ENCODE measurements at regions not wholly inside any gene's neighbourhood (a gene's known extent, or its start where the extent isn't known, plus 50 kb on each side); places are given as distances from the start of the nearest gene placed in this dataset.

DNA sequence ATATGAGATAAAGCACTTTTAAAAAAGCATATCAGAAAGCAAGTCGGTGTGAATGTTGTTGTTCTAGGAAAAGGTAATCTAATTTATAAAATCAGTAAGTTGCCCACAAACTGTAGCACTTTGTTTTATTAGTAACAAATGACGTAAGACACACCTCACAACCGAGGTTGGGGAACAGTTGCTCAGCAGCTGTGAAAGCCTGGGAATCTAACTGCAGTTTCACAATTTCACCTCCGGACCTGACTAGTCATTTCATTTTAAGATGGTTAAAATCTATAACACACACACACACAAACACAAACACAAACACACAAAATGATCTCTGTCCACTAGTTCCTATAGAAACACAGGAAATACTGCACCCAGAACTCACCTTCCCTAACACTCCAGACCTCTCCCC lies 406.7 kb upstream of the NR2F2 start:
- no peak for TF ChIP-seq ZFX (IDR thresholded peaks at IDR 0.05; ENCODE audit: borderline replicate concordance)
- TF ChIP-seq, protein P1, sequence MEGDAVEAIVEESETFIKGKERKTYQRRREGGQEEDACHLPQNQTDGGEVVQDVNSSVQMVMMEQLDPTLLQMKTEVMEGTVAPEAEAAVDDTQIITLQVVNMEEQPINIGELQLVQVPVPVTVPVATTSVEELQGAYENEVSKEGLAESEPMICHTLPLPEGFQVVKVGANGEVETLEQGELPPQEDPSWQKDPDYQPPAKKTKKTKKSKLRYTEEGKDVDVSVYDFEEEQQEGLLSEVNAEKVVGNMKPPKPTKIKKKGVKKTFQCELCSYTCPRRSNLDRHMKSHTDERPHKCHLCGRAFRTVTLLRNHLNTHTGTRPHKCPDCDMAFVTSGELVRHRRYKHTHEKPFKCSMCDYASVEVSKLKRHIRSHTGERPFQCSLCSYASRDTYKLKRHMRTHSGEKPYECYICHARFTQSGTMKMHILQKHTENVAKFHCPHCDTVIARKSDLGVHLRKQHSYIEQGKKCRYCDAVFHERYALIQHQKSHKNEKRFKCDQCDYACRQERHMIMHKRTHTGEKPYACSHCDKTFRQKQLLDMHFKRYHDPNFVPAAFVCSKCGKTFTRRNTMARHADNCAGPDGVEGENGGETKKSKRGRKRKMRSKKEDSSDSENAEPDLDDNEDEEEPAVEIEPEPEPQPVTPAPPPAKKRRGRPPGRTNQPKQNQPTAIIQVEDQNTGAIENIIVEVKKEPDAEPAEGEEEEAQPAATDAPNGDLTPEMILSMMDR (IDR thresholded peaks at IDR 0.05): no peak
- no peak overlapping the region for H3K27ac ChIP-seq

- no peak overlapping the region for H3K27ac ChIP-seq
- no peak for TF ChIP-seq ZFX (IDR thresholded peaks at IDR 0.05; ENCODE audit: borderline replicate concordance)
- TF ChIP-seq, protein P1 (IDR thresholded peaks at IDR 0.05): no peak
Observed at GRCh38 chr15:95928822-95929221, 401.7 kb upstream of the NR2F2 start.

- H3K27ac ChIP-seq: no peak overlapping the region
- TF ChIP-seq, protein P1 (IDR thresholded peaks at IDR 0.05): no peak
- no peak for TF ChIP-seq ZFX (IDR thresholded peaks at IDR 0.05; ENCODE audit: borderline replicate concordance)
Observed at GRCh38 chr15:95929232-95929846, 401.2 kb upstream of the NR2F2 start.

DNA sequence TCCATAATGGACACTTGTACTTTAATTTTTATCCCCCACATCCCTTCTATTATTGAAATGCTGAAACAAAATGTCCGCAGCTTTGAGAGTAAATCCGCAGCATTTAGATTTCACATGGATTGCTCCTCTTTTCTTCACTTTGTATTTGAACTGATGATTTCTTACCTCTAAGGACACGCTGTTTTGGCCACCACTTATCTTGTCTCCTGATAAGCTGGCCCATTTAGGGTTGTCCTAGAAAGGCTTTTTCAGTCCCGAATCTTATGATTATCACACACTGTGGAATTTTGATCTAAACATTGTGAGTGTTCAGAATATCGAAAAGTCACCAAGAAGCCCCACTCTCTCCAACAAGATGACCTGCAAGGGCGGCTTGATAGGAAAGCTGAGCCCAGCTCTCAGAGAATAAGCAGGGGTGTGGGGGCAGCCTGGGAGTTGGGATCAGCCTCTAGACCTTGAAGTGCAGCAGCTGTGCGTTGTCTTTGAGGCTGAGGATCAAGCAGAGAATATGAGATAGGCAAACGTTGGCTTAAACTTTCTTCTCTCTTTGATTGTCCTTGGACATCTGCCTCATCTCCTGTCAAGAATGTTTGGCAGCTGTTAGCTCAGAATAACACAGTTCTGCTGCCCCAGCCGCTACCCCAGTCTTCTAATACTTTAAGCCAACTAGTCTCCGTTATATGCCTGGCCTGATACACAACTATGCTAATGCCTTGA lies 399.7 kb upstream of the NR2F2 start:
- no peak overlapping the region for H3K27ac ChIP-seq
- TF ChIP-seq, protein P1 (IDR thresholded peaks at IDR 0.05): no peak
- TF ChIP-seq ZFX (IDR thresholded peaks at IDR 0.05; ENCODE audit: borderline replicate concordance): no peak

GRCh38 chr15:95931619-95932018 lies 398.9 kb upstream of the NR2F2 start:
- no peak overlapping the region for H3K27ac ChIP-seq
- TF ChIP-seq, protein P1 (IDR thresholded peaks at IDR 0.05): no peak
- TF ChIP-seq ZFX (IDR thresholded peaks at IDR 0.05; ENCODE audit: borderline replicate concordance): no peak

- no peak for TF ChIP-seq ZFX (IDR thresholded peaks at IDR 0.05; ENCODE audit: borderline replicate concordance)
- TF ChIP-seq, protein P1 (IDR thresholded peaks at IDR 0.05): no peak
- no peak overlapping the region for H3K27ac ChIP-seq
Observed at GRCh38 chr15:95932141-95932540, 398.4 kb upstream of the NR2F2 start.

GRCh38 chr15:95932676-95933075 lies 397.8 kb upstream of the NR2F2 start:
- no peak overlapping the region for H3K27ac ChIP-seq
- TF ChIP-seq, protein P1 (IDR thresholded peaks at IDR 0.05): no peak
- TF ChIP-seq ZFX (IDR thresholded peaks at IDR 0.05; ENCODE audit: borderline replicate concordance): no peak

Data from 22Rv1 (cell line).